Skeletal muscle cell (primary cell): ENCODE measurements at regions not wholly inside any gene's neighbourhood (a gene's known extent, or its start where the extent isn't known, plus 50 kb on each side); places are given as distances from the start of the nearest gene placed in this dataset.

ENCODE experiments used
- DNase-seq: peaks from one replicate; pipeline ENCODE4 v3.0.0-alpha.2; 2010; ENCODE audit warnings: low read depth
- H3K4me3 ChIP-seq: 2 replicates; pipeline ENCODE4 v1.5.1; 2011; ENCODE audit warnings: low read depth, mild to moderate bottlenecking, control low read depth, low read length, moderate library complexity

DNA sequence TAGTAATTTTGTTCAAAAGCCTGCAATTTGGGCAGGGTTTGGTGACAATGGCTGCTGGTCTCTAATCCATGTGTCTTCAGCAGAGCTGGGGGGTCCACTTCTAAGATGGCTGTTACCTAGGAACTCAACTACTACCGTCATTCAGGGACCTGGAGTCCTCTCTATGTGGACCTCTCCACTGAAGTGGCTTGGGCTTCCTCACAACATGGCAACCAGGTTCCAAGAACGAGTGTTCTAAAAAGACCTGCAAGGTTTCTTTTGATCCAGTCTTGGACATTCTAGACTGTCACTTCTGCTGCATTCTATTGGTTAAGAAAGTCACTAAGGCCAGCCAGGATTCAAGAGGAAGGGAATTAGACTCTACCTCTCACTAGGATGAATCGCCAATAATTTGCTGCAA is 387.0 kb downstream of the NXPE2 start:
- no peak overlapping the region for H3K4me3 ChIP-seq
- DNase-seq: no peak

DNA sequence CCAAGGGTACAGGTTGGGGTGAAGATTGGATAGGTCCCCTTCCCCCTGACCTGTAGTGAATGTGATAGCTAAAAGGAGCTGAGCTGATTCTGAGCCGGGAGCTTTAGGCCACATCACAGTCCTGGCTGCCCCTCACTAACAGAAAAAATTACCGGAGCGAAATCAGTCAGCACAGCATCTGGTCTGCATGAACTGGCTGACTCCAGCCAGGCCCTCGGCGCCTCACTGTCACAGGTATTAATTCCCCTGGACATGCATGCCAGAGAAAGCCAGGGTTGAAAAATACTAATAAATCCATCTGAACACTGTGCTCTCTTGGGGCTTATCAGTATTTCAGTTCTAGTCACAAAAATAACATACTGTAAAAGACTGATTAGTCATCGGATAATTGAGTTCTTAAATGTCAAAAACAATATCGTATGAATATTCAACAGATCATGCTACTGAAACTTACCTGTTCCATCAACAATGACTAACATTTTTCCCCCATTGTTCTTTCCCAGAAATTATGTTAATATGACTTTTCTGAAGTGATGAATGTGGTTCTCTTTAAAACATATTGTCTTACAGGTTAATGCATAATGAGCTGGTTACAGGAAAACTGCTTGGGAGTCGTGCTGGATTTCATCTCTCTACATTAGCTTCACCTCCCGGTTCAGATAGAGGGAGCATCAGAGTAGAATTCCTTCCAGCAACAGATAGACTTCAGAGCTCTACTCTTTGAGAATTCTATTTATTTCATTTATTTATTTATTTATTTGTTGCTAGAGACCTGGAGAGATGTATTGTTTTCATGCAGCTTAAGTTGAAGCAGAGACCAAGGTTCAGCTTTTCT is 387.7 kb downstream of the NXPE2 start:
- H3K4me3 ChIP-seq: no peak overlapping the region
- DNase-seq: no peak

DNA sequence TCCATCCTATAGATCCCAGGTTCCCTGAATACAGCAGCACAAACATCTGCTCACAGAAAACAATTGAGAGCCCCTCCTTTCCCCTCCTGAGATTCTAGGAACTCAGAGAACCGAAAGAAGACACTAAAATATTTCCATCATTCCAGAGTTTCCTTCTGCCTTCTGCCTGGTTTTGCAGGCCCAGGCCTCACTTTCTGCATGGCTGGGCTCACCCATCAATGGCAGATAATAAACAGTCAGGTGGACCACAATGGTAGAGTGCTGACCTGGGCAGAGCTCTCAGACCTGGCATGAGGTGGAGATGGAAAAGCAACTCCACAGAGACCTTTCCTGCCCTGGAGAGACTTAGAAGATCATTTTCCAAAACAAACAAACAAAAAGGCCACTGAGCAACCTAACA is 389.1 kb downstream of the NXPE2 start:
- H3K4me3 ChIP-seq: no peak overlapping the region
- DNase-seq: no peak

DNA sequence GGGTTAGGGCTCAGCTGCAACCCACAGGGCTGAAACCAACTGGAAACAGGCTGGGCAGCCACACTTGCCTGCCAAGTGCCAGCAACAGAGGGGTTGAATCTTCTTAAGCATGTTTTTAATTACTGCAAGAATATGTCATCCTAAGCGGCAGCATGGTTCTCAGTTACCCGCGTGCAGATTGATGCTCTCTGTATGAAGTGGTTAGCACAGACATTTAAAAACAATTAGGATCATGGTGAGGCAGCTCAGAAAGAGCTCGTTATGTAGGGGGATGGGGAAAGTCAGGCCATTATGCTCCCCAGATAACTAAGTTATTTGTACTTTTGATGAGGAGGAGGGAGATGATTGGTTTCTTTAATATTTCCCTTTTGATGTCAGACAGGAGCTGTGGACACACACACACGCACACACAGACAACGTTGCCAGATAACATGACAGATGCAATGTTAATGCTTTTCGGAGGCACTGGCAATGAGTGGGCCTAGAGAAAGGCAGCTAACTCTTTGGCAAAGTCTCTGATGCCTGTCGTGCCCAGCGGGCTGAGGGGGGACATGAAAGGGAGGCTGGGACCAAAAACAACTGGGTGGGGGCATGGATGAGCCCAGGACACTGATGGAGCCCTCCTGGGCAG is 389.7 kb downstream of the NXPE2 start:
- H3K4me3 ChIP-seq: no peak overlapping the region
- no peak for DNase-seq

DNA sequence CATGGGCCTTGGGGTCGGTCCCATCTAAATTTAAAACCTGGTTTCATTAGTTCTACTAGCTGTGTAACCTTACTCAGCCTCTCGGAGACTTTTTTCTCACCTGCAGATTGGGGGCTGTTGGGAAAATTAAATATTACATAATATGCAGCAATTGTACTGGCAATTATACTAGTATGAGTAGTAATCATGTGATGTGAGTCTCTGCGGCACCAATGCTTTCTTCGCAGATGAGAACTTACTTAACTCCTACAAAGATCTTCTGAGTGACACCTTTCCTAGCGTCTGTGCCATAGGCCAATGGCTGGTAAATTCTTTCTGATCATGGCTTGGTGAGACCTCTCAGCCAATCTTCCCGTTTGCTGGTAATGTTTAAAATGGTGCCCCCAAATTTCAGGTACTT is 391.3 kb downstream of the NXPE2 start:
- H3K4me3 ChIP-seq: no peak overlapping the region
- no peak for DNase-seq

DNA sequence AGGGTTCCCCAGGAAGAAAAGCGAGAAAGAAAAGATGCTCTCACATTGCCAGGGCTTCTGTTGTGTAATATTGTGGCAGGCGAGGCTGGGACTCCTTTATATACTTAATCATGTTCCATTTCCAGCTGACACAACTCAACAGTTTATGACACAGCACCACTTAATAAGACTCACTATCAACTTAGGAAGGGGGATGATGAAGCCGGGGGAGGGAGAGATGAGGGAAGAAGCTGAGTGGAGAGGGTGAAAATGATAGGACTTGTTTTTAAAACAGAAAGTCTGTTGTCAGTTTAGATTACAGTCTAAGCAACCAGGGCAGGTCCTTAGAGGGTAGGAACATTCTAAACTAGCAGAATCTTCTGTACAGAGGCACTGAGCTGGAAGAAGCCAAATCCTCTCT is 397.0 kb downstream of the NXPE2 start:
- DNase-seq: no peak
- no peak overlapping the region for H3K4me3 ChIP-seq

DNA sequence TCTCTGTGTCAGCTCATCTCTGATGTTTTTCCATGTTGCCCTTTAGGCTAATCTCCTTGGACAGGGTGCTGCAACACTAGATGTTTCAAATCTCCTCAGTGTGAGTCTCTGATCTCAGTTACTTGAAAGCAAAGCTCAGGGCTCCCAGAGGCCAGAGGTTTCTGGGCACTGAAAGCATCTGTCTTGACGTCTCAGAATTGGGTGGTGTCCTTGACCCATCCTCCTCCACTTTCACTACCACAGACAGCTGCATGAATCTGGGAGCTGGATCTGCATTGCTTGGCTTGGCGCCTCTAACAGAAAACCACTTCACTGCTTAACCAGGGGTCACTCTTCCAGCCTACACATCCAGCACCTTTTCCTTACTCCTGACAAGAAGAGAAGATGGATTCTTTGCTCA is 399.4 kb downstream of the NXPE2 start:
- no peak overlapping the region for H3K4me3 ChIP-seq
- no peak for DNase-seq

DNA sequence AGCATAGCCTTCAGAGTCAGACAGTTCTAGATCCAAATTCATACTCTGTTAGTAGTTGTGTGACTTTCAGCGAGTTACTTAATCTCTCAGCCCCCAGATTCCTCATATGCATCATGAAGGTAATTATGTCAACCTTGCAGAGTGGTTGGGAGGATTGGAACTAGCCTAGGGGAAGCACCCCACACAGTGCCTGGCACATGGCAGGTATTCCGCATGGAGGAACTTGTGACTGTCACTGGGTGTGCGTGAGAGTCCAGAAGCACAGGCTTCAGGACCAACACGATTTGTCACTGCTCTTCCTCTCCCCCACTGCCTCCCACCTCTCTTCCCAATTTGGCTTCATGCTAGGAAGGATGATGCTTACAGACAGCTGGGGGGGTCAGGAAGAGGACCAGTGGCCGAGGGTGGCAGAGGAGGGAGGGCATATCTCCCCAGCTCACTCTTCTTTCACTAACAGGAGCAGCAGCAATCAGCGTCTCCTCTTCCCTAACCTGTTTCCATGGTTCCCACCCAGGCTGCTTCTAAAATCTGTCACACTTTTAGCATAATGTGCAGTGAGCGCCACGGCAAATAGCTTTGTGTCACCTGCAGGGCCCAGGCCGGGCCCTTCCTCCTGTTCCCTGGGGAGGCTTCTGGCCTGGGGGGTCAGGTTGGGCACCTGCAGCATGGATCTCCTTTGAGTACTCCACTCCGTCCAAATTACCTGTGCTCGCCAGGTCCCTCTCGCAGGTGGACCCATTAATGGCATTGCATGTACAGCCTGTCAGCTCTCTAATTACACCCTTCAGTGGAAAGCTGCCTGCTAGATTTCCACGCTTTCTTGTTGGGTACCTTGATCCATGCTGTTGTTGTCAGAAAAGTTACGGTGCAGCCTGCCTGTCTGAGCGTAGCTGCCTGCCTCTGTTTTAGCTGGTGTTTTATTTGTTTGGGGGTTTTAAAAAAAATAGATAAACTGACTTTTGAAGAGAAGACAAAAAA is 400.4 kb downstream of the NXPE2 start:
- no peak overlapping the region for H3K4me3 ChIP-seq
- DNase-seq: no peak

DNA sequence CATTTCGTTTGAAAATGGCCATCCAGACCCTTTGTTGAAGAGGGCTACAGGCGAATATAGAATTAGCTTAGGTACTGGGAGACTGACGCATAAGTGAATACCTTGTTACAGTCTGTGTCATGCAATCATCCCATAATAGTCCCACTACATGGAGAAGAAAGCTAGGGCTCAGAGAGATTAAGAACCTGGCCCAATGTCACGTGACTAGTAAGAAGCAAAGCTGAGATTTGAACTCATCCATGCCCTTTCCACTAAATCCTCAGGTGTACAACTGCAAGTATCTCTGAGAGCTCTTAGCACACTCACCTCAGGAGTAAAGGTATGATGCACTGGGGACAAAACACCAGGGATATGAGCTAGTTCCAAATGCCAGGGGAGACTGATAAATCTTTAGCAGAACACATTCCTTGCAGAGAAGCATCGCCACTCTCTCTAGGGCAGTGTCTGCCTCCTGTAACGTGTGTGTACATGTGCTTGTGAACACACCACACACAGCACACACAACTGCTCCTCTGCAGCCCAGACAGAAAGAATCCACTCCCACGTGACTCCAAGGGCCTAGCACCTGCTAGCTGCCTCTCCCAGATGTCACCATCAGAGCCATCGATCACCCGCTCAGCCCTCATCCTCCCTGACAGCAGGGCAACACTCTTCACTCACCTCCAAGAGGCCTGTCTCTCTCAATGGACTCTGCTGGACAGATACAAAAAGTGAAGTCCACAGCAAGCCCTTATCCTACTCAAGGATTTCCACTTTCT is 402.8 kb downstream of the NXPE2 start:
- H3K4me3 ChIP-seq: no peak overlapping the region
- DNase-seq: no peak

DNA sequence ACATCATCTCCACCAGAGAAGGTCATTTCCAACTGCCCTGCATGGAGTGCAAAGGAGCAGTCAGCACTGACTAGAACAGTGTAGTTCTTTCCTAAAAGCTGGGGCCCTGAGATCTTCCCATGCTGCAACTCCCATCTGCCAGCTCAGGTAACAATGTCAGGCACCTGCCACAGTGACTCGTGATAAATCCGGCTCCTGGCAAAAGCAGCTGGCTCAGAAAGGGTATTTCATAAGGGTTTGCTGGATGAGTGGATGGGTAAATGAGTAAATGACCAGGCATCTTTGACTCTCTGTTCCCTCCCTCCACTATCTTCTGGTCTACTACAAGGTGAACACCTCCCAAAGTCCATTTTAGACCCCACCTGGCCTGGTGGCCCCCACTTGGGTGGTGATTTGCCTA is 403.6 kb downstream of the NXPE2 start:
- H3K4me3 ChIP-seq: no peak overlapping the region
- DNase-seq: no peak

DNA sequence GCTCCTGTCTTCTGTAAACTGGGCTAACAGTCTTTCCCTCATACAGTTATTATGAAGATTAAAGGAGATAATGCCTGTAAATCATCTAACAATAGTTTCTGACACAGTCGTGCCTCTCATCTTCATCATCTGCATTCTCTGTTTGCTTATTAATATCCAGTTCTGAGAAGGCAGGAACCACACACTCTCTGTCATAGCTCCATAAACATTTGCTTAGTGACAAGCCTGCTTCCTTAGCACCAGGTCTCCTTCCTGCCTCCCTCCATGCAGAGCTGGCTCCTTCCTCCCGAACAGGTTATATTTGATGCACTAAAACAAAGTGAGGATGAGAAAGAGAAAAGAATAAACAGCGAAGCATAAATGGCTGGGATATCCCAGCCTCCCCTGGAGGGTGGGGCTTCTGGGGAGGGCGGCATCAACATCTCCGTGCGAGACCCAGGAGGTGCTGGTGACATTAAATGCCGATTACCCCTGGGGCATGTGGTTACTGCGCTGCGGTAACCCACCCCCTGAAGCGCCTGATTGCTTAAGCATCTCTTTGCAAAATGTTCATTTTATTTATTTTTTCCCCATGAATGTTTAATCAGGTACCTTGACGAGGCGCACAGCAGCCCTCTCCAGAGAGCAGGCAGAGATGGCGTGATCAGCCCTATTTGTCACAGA is 404.9 kb downstream of the NXPE2 start:
- H3K4me3 ChIP-seq: no peak overlapping the region
- DNase-seq: no peak

DNA sequence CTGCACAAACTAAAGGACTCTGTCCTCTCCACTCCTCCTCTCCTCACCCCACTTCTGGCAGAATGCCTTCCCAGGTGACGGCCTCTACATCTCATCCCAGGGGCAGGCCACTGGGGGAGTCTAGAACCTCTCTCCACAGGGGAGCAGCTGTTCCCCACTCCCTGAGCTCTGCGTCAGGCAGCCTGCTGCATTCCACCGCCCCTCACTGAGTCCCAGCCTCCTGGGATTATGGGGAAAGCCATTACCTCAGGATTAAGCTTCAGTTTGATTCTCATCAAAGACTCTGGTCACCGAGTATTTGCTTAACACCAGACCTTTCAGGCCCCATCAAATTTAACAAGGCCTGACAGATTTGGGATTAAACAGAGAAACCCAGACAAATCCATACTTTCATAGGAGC is 405.9 kb downstream of the NXPE2 start:
- DNase-seq: no peak
- no peak overlapping the region for H3K4me3 ChIP-seq

DNA sequence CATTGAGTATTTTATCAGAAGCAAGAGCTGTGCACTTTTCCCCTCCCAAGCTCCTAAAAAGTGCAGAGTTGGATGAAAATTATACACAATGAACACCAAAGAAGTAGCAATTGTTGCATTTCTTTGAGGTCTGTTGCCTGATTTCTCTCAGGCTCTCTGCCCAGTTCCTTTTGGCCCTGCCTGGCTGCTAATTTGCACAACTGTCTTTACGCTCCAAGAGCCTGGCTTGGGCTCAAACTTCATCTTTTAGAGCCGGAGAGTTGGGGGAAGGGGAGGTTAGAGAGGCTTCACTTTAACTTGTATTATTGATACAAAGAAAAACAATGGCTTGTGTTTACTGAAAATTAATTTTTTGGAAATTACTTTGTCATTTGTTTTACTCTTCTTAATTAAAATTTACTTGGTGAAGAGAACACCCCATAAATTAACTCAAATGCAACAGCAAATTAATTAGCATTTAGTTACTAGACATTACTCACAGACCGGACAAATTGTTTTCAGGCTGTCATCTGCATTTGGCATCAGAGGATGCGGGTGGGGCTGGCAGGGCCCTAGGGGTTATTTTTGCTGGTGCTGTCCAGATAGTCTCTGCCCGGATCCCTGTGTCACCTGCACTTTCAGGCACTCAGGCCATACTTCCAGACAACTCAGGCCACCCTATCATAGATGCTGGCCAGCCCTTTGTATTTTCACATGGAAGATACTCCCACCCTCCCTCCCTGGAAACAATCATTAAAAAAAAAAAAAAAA is 407.3 kb downstream of the NXPE2 start:
- H3K4me3 ChIP-seq: no peak overlapping the region
- DNase-seq: no peak

DNA sequence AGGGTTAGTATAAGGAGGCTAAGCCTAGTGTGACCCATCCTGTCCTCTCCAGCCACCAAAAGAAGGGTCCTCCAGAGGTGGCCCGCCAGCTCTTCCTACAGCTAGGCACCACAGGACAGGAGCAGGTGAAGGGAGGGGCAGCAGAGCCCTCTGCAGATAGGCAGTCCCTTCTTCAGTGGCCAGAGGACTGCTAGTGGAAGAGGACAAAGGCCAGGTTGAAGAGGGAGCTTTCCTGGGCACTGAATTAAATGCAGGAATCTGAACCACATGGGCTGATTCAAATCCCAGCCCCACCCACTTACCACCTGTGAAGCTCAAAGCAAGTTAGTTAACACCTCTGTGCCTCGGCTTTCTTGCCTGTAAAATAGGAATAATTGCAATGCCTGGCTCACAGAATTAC is 409.5 kb downstream of the NXPE2 start:
- no peak for DNase-seq
- H3K4me3 ChIP-seq: no peak overlapping the region

DNA sequence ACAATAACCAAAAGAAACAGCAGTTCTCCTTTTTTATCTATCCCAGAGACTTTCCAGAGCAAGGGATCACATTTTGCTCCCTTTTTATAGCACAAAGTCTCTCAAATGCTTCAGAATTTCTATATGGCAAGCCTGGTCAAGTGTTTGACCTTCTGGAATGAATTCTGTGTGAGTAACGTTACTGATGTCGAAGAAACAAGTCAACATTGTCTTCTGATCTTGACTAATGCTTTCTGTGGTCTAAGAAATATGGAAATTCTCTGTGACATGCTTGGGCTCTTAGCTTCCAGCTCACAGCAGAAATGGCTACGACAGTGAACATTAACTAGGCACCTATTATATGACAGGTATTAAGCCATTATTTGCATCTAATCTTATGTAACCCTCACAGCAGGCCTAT is 411.7 kb downstream of the CADM1 start:
- DNase-seq: no peak
- H3K4me3 ChIP-seq: no peak overlapping the region

DNA sequence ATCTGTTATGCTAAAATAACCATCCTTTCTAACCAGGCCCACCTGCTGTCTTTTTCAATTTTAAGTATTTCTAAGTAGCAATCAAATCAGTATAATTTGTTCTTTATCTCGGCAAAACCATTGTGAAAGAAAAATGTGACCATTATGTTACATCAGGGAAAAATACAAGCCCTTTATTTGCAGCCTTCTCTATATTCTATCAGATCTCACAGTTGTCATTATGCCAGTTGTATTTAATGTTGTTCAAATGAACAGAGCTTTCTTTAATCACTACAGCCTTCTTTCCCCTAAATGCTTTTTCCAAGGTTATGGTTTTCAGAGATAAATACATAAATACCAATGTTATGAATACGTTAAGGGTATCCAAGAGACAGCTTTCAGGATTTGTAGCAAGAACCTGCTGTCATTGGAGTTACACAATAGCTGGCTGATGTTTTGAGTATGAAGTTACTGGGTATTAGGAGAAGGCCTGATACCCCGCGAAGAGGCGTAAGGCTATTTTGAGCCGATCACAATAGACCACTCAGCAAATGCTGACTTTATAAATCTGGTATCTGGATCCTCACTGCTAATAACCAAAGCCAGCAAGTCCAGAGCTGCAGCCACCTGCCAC is 406.3 kb downstream of the CADM1 start:
- DNase-seq: no peak
- no peak overlapping the region for H3K4me3 ChIP-seq

DNA sequence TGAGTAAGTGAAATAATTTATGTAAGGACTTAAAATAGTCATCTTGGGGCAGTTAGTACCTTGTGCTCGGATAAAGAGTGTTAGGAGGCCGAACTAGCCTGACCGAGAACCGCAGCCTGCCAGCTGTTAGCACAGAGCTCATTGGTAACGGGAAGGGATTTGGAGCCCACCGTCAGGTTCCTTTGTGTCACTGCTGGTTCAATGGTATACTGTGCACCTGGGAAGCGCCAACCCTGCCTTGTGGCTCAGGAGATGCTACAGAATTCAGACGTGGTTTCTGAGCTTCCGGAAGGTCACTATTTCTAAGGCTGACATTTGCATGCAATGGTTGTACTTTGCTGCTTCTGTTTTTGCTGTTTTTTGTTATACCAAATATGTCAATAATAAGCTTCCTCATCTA is 403.5 kb downstream of the CADM1 start:
- no peak overlapping the region for H3K4me3 ChIP-seq
- no peak for DNase-seq

DNA sequence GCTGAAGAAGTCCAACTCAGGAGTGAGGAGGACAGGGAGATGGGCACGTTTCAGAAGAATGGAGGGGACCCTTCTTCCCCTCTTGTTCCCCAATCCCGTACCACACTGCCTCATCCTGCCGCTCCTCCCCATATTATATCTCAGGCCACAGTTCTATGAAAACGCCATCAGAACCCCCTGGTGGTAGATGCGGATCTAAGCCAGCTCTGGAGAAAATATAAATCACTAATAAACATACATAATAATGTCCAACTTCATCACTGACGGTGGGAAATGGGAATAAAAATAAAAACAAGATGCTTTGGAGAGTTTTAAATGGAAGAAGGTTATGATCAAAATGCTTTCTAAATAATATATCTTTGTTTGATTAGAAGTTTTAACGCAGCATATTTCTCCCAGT is 400.3 kb downstream of the CADM1 start:
- no peak for DNase-seq
- no peak overlapping the region for H3K4me3 ChIP-seq
